H9 (cell line): ENCODE measurements at regions not wholly inside any gene's neighbourhood (a gene's known extent, or its start where the extent isn't known, plus 50 kb on each side); places are given as distances from the start of the nearest gene placed in this dataset.
"Not testable (repeated sequence)": the region's sequence is repeated elsewhere in the genome, so short reads cannot be mapped to it uniquely, and the experiment has no call there.

ENCODE experiments used
- DNase-seq: peaks from one replicate; pipeline ENCODE4 v3.0.0-alpha.2; 2017
- H2AFZ ChIP-seq: one replicate; pipeline ENCODE4 v1.6.1; 2013; ENCODE audit warnings: mild to moderate bottlenecking, low read length, control low read depth, moderate library complexity
- H2AK5ac ChIP-seq: 2 replicates; pipeline ENCODE4 v1.6.1; 2013; ENCODE audit warnings: low read length, control low read depth, mixed read lengths; ENCODE audit not compliant: insufficient read length
- H2BK120ac ChIP-seq: one replicate; pipeline ENCODE4 v1.6.1; 2013; ENCODE audit warnings: low read depth, mild to moderate bottlenecking, low read length, control low read depth, inconsistent platforms; ENCODE audit not compliant: poor library complexity, severe bottlenecking
- H2BK12ac ChIP-seq: 2 replicates; pipeline ENCODE4 v1.6.1; 2013; ENCODE audit warnings: low read length, control low read depth, mixed read lengths, low read depth; ENCODE audit not compliant: insufficient read length
- H2BK15ac ChIP-seq: 2 replicates; pipeline ENCODE4 v1.6.1; 2013; ENCODE audit warnings: low read depth, low read length, control low read depth
- H2BK20ac ChIP-seq: one replicate; pipeline ENCODE4 v1.6.1; 2013; ENCODE audit warnings: low read depth, mild to moderate bottlenecking, low read length, control low read depth, inconsistent platforms; ENCODE audit not compliant: poor library complexity, severe bottlenecking
- H2BK5ac ChIP-seq: 2 replicates; pipeline ENCODE4 v1.6.1; 2013; ENCODE audit warnings: low read length, control low read depth, mixed read lengths; ENCODE audit not compliant: insufficient read length
- H3K14ac ChIP-seq: 2 replicates; pipeline ENCODE4 v1.6.1; 2013; ENCODE audit warnings: low read length, control low read depth; ENCODE audit not compliant: insufficient read depth
- H3K18ac ChIP-seq: 2 replicates; pipeline ENCODE4 v1.6.1; 2013; ENCODE audit warnings: low read depth, mild to moderate bottlenecking, mixed read lengths, low read length, control low read depth; ENCODE audit not compliant: insufficient read length
- H3K23ac ChIP-seq: 2 replicates; pipeline ENCODE4 v1.6.1; 2013; ENCODE audit warnings: low read length, control low read depth, mixed read lengths, low read depth; ENCODE audit not compliant: insufficient read length
- H3K23me2 ChIP-seq: 2 replicates; pipeline ENCODE4 v1.6.1; 2013; ENCODE audit warnings: low read depth, mild to moderate bottlenecking, mixed read lengths, low read length, control low read depth; ENCODE audit not compliant: insufficient read length, poor library complexity, severe bottlenecking
- H3K27ac ChIP-seq: 2 replicates; pipeline ENCODE4 v1.5.1; 2013; ENCODE audit warnings: low read length, control low read depth, mixed read lengths, low read depth; ENCODE audit not compliant: insufficient read length
- H3K27me3 ChIP-seq: 2 replicates; pipeline ENCODE4 v1.6.1; 2013; ENCODE audit warnings: low read length, control low read depth, inconsistent platforms; ENCODE audit not compliant: insufficient read depth
- H3K4ac ChIP-seq: 2 replicates; pipeline ENCODE4 v1.6.1; 2013; ENCODE audit warnings: low read depth, mild to moderate bottlenecking, control low read depth, inconsistent platforms, low read length, moderate library complexity
- H3K4me1 ChIP-seq: 2 replicates; pipeline ENCODE4 v1.6.1; 2013; ENCODE audit warnings: low read length, control low read depth, inconsistent platforms; ENCODE audit not compliant: insufficient read depth
- H3K4me2 ChIP-seq: 2 replicates; pipeline ENCODE4 v1.6.1; 2013; ENCODE audit warnings: low read length, control low read depth, mixed read lengths; ENCODE audit not compliant: insufficient read length, insufficient read depth
- H3K56ac ChIP-seq: 2 replicates; pipeline ENCODE4 v1.6.1; 2013; ENCODE audit warnings: low read depth, mild to moderate bottlenecking, mixed read lengths, low read length, control low read depth; ENCODE audit not compliant: insufficient read length
- H3K79me1 ChIP-seq: 2 replicates; pipeline ENCODE4 v1.6.1; 2013; ENCODE audit warnings: low read depth, mild to moderate bottlenecking, moderate library complexity, low read length, control low read depth, inconsistent platforms; ENCODE audit not compliant: insufficient read depth, poor library complexity, severe bottlenecking
- H3K79me2 ChIP-seq: 2 replicates; pipeline ENCODE4 v1.6.1; 2013; ENCODE audit warnings: low read length, control low read depth, inconsistent platforms; ENCODE audit not compliant: insufficient read depth
- H3K9ac ChIP-seq: 2 replicates; pipeline ENCODE4 v1.6.1; 2013; ENCODE audit warnings: low read length, control low read depth, mixed read lengths; ENCODE audit not compliant: insufficient read length; ENCODE audit errors: extremely low read depth
- H3K9me3 ChIP-seq: one replicate; pipeline ENCODE4 v1.6.1; 2013; ENCODE audit warnings: low read depth, low read length, inconsistent platforms; ENCODE audit not compliant: control insufficient read depth
- H3T11ph ChIP-seq: one replicate; pipeline ENCODE4 v1.6.1; 2013; ENCODE audit warnings: mild to moderate bottlenecking, low read length, control low read depth, inconsistent platforms
- H4K20me1 ChIP-seq: one replicate; pipeline ENCODE4 v1.6.1; 2013; ENCODE audit not compliant: control insufficient read depth, insufficient read length, insufficient read depth
- H4K5ac ChIP-seq: 2 replicates; pipeline ENCODE4 v1.6.1; 2013; ENCODE audit warnings: low read depth, mild to moderate bottlenecking, mixed read lengths, low read length, control low read depth; ENCODE audit not compliant: insufficient read length
- H4K8ac ChIP-seq: replicated peaks from 2 replicates; pipeline ENCODE4 v1.6.1; 2013; ENCODE audit warnings: low read length, control low read depth, mixed read lengths, low read depth; ENCODE audit not compliant: insufficient read length
- H4K91ac ChIP-seq: 2 replicates; pipeline ENCODE4 v1.6.1; 2013; ENCODE audit warnings: low read depth, mild to moderate bottlenecking, moderate library complexity, mixed read lengths, low read length, control low read depth; ENCODE audit not compliant: insufficient read length
- H3K27ac Mint-ChIP-seq, 3 experiments: 2 replicates in 2 of 3; 3 replicates in 1 of 3; pipeline ENCODE4 v1.8.0; 2020 to 2021; ENCODE audit warnings: mixed read lengths in 3 of 3, mild to moderate bottlenecking in 1 of 3, moderate library complexity in 1 of 3
- H3K27me3 Mint-ChIP-seq: 2 replicates; pipeline ENCODE4 v1.8.0; 2021; ENCODE audit warnings: low read depth, mild to moderate bottlenecking, moderate library complexity, mixed read lengths
- H3K36me3 Mint-ChIP-seq, 3 experiments: 2 replicates in 2 of 3; 3 replicates in 1 of 3; pipeline ENCODE4 v1.8.0; 2020 to 2021; ENCODE audit warnings: low read depth in 3 of 3, mixed read lengths in 3 of 3; ENCODE audit not compliant: insufficient read depth in 1 of 3
- H3K4me1 Mint-ChIP-seq, 2 experiments: 2 replicates each; pipeline ENCODE4 v1.8.0; 2020; ENCODE audit warnings: mixed read lengths in 2 of 2
- H3K4me3 Mint-ChIP-seq, 2 experiments: 2 replicates in 1 of 2; 3 replicates in 1 of 2; pipeline ENCODE4 v1.8.0; 2020 to 2021; ENCODE audit warnings: mild to moderate bottlenecking in 2 of 2, mixed read lengths in 2 of 2, moderate library complexity in 1 of 2
- H3K9me3 Mint-ChIP-seq, 2 experiments: 2 replicates in 1 of 2; 3 replicates in 1 of 2; pipeline ENCODE4 v1.8.0; 2020; ENCODE audit warnings: mild to moderate bottlenecking in 2 of 2, mixed read lengths in 2 of 2, moderate library complexity in 1 of 2
- WGBS: extraction: QIAGEN DNeasy Blood & Tissue Kit; methylation state at CpG from one replicate; pipeline ENCODE4 v1.1.7; 2013; ENCODE audit warnings: missing lambda C conversion rate, low lambda C conversion rate, mixed read lengths; ENCODE audit not compliant: insufficient read length; ENCODE audit errors: extremely low coverage; 5-methylcytosine and 5-hydroxymethylcytosine counted together

DNA sequence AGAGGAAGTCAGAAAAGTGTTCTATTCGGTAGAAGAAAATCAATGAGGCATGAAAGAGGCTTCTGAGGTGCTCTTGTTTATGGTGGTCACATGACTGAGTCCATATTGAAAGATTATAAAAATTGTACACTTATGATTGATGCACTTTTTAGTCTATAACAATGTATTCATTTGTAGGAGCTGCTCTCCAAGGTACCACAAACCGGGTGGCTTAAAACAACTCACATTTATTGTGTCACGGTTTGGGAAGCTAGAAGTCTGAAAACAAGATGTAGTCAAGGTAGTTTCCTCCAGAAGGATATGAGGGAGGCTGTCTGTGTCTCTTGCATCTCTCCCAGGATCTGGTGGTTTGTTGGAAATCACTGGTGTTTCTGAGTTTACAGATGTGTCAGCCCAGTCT, 86.6 kb upstream of the NIPA1 start:
- H3K4me3 Mint-ChIP-seq, H3K18ac ChIP-seq, H2AFZ ChIP-seq, H2AK5ac ChIP-seq, H3K9me3 Mint-ChIP-seq, H3K27me3 ChIP-seq, H3K27ac Mint-ChIP-seq, H3K36me3 Mint-ChIP-seq, H2BK12ac ChIP-seq, H3K9ac ChIP-seq, H3K56ac ChIP-seq, H3T11ph ChIP-seq, H2BK120ac ChIP-seq, H3K27ac ChIP-seq, H2BK5ac ChIP-seq, H3K23ac ChIP-seq, H3K27me3 Mint-ChIP-seq, H2BK20ac ChIP-seq, H3K9me3 ChIP-seq, H3K4ac ChIP-seq, H4K20me1 ChIP-seq, H3K4me1 Mint-ChIP-seq, H3K14ac ChIP-seq, H4K91ac ChIP-seq, H2BK15ac ChIP-seq, DNase-seq, H3K79me1 ChIP-seq, H3K4me2 ChIP-seq, H3K4me1 ChIP-seq, H3K23me2 ChIP-seq, H3K79me2 ChIP-seq, H4K5ac ChIP-seq, H4K8ac ChIP-seq: not testable (repeated sequence)
- WGBS = no CpG with 5 or more reads among the region's 3 CpGs

DNA sequence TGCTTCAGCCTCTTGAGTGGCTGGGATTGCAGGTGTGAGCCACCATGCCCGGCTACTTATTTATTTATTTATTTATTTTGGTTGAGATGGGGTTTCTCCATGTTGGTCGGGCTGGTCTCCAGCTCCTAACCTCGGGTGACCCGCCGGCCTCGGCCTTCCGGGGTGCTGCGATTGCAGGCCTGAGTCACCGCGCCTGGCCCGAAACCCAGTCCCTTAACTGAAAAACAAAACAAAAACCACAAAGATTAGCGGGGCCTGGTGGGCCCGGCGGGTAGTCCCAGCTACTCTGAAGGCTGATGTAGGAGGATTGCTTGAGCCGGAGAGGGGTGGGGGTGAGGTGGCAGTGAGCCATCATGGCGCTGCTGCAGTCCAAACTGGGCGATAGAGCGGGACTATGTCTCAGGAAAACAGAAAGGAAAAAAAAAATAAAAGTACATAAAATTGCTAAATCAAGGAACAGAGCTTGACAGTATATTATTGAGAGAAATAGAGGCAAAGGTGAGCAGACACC, 75.6 kb upstream of the NIPA1 start:
- not testable (repeated sequence) for H3K27me3 Mint-ChIP-seq, H3K56ac ChIP-seq, H2BK20ac ChIP-seq, H3K4me1 Mint-ChIP-seq, H2AFZ ChIP-seq, H3K27me3 ChIP-seq, H3K9ac ChIP-seq, H2BK120ac ChIP-seq, H3K4ac ChIP-seq, H3K23ac ChIP-seq, H3K9me3 ChIP-seq, H3K23me2 ChIP-seq, H2AK5ac ChIP-seq, H4K91ac ChIP-seq, H2BK12ac ChIP-seq, DNase-seq, H3K4me3 Mint-ChIP-seq, H2BK15ac ChIP-seq, H3K14ac ChIP-seq, H3K4me1 ChIP-seq, H4K5ac ChIP-seq, H3K36me3 Mint-ChIP-seq, H4K20me1 ChIP-seq, H3K18ac ChIP-seq, H3K27ac ChIP-seq, H3K79me1 ChIP-seq, H4K8ac ChIP-seq, H3K9me3 Mint-ChIP-seq, H3K27ac Mint-ChIP-seq, H3K79me2 ChIP-seq, H3T11ph ChIP-seq, H2BK5ac ChIP-seq, H3K4me2 ChIP-seq
- no CpG with 5 or more reads among the region's 18 CpGs for WGBS
